Colonic mucosa (tissue), 4 donors: ENCODE measurements at regions not wholly inside any gene's neighbourhood (a gene's known extent, or its start where the extent isn't known, plus 50 kb on each side); places are given as distances from the start of the nearest gene placed in this dataset.

Experiments
- DNase-seq: peaks from one replicate; pipeline ENCODE4 v3.0.0-alpha.2; 2020
- H3K27ac ChIP-seq: fragments of 200-600 bp; one replicate; pipeline ENCODE4 v1.8.0; 2021
- H3K27me3 ChIP-seq: fragments of 200-600 bp; one replicate; pipeline ENCODE4 v1.8.0; 2021
- H3K36me3 ChIP-seq: fragments of 200-600 bp; one replicate; pipeline ENCODE4 v1.8.0; 2021
- H3K4me1 ChIP-seq: fragments of 200-600 bp; one replicate; pipeline ENCODE4 v1.8.0; 2021; ENCODE audit warnings: mild to moderate bottlenecking
- H3K4me3 ChIP-seq: fragments of 200-600 bp; one replicate; pipeline ENCODE4 v1.8.0; 2021
- H3K9ac ChIP-seq, 2 donors: one replicate each; pipeline ENCODE4 v1.7.0; 2013; ENCODE audit warnings: control low read depth in 2 of 2, low read depth in 2 of 2, low read length in 2 of 2
- H3K9me3 ChIP-seq: fragments of 200-600 bp; one replicate; pipeline ENCODE4 v1.8.0; 2021
- intact Hi-C: fragments of 100-400 bp; cut with DNase I; formaldehyde crosslinking; loops from one replicate; pipeline ENCODE4 v1.14.1; 2022
- TF ChIP-seq, protein P1 (sequence below): fragments of 200-600 bp; IDR thresholded peaks from one replicate; pipeline ENCODE4 v1.8.0; 2022; ENCODE audit warnings: antibody characterized with exemption, mild to moderate bottlenecking
- donor health status: healthy.
- donor health status: DM: no; HTN: no; CAD: no.
- donor health status: DM: no; HTN: no; CAD: no.

DNA sequence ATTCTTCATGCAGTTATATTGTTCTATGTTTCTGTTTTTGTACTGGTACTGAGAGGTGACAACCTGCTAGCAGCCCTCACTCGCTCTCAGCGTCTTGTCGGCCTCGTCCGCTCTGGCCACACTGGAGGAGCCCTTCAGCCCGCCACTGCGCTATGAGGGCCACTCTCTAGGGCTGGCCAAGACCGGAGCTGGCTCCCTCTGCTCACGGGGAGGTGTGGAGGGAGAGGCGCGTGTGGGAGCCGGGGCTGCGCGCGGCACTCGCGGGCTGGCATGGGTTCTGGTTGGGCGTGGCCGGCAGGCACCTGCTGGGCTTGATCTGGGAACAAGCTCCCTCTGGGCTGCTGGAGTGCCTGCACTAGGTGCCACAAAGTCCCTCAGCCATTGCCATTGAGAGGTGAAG is 1323.8 kb upstream of the EYS start:
- intact Hi-C loops = no loop called here
- no peaks in the 10 kb centered on the region for H3K4me1 ChIP-seq
- DNase-seq = no peak

DNA sequence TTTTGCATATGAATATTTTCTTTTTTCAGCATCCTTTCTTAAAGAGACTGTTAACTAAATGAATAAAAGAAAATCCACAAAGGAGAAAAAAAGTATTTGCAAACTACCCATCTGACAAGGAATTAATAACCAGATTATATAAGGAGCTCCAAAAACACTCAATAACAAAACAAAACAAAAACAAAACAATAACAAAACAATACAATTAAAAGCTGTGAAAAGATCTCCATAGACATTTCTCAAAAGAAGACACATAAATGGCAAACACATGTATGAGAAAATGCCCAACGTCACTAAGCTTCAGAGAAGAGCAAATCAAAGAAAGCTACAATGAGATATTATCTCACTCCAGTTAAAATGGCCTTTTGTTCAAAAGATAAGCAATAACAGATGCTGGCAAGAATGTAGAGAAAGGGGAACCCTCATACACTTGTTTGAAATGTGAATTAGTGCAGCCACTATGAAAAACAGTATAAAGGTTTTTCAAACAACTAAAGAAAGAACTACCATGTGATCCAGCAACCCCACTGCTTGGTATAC is 1310.0 kb upstream of the EYS start:
- intact Hi-C loops = no loop called here
- H3K4me1 ChIP-seq = no peaks in the 10 kb centered on the region
- H3K4me3 ChIP-seq = no peak overlapping the region
- no peaks in the 10 kb centered on the region for H3K36me3 ChIP-seq
- H3K27ac ChIP-seq = no peak overlapping the region
- no peaks in the 10 kb centered on the region for H3K9me3 ChIP-seq
- TF ChIP-seq, protein P1, sequence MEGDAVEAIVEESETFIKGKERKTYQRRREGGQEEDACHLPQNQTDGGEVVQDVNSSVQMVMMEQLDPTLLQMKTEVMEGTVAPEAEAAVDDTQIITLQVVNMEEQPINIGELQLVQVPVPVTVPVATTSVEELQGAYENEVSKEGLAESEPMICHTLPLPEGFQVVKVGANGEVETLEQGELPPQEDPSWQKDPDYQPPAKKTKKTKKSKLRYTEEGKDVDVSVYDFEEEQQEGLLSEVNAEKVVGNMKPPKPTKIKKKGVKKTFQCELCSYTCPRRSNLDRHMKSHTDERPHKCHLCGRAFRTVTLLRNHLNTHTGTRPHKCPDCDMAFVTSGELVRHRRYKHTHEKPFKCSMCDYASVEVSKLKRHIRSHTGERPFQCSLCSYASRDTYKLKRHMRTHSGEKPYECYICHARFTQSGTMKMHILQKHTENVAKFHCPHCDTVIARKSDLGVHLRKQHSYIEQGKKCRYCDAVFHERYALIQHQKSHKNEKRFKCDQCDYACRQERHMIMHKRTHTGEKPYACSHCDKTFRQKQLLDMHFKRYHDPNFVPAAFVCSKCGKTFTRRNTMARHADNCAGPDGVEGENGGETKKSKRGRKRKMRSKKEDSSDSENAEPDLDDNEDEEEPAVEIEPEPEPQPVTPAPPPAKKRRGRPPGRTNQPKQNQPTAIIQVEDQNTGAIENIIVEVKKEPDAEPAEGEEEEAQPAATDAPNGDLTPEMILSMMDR = no peak
- H3K9ac ChIP-seq = no peak overlapping the region
- no peak for DNase-seq
- no peaks in the 10 kb centered on the region for H3K27me3 ChIP-seq

More for the DNA sequence above, 1323.8 kb upstream of the EYS start:
- H3K27me3 ChIP-seq = no peaks in the 10 kb centered on the region
- no peak overlapping the region for H3K4me3 ChIP-seq
- H3K9me3 ChIP-seq = no peaks in the 10 kb centered on the region
- no peak overlapping the region for H3K27ac ChIP-seq
- no peaks in the 10 kb centered on the region for H3K36me3 ChIP-seq
- H3K9ac ChIP-seq = no peak overlapping the region
- TF ChIP-seq, protein P1 = no peak

DNA sequence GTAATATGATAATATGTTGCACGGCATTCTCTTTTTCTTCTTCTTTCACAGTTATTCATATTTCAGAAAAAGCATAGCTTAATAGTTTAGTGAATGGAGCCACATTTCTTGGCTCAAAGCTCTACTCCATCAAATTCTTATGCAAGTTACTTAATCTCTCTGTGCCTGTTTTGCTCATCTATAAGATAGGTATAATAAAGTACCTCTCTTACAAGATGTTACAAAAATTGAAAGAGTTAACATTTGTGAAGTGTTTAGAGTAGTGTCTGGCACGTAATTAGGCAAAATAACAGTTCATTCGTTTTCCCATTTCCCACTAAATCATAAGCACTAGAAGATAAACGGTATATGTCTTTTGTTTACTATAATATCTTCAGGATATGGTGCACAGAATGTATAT is 1304.4 kb upstream of the EYS start:
- DNase-seq = no peak
- Histone ChIP-seq H3K27me3 (no peaks in the 10 kb centered on the region), H3K9me3 (no peaks in the 10 kb centered on the region), H3K27ac (no peak overlapping the region), H3K4me3 (no peak overlapping the region), H3K4me1 (no peaks in the 10 kb centered on the region), H3K9ac (no peak overlapping the region), H3K36me3 (no peaks in the 10 kb centered on the region)
- TF ChIP-seq, protein P1 = no peak
- intact Hi-C loops = no loop called here

DNA sequence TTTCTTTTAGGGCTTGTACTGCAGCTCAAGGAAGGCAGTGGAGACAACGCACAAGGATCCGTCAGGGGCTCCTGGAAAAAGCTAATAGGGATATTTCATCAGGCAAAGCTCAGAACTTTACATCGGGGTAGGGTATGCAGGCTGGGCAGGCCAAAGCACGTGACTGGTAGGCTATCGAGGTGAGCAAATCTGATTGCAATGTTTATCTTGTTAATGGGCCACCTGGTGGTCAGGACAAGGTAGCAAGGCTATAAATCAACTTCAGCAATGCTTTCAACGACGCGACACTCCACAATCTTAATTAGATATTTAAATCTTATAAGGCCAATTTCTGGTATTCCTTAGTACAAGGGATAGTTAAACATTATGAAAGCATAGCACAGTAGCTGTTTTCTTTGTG is 1302.8 kb upstream of the EYS start:
- TF ChIP-seq, protein P1 = no peak
- Histone ChIP-seq H3K27me3 (no peaks in the 10 kb centered on the region), H3K4me1 (no peaks in the 10 kb centered on the region), H3K9me3 (no peaks in the 10 kb centered on the region), H3K36me3 (no peaks in the 10 kb centered on the region), H3K9ac (no peak overlapping the region), H3K4me3 (no peak overlapping the region), H3K27ac (no peak overlapping the region)
- intact Hi-C loops = no loop called here
- no peak for DNase-seq

DNA sequence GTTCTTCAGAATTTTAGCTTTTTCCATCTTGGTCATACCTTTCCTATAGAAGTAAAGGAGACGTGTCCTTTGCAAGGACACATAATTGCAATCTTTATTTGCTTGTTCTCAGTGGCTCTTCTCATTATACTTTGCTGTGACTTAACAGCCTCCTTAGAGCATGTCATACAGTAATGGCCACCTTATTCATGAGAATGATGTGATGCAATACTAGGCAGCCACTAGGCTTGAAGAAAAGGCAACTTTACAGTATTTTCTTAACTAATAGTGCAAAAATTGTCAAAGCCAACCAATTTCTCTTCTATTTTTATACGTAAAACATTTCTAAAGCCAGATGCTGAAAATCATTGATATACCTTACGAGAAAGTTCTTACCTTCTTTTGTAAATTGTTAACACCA is 1296.8 kb upstream of the EYS start:
- H3K36me3 ChIP-seq = no peaks in the 10 kb centered on the region
- H3K9me3 ChIP-seq = no peaks in the 10 kb centered on the region
- H3K9ac ChIP-seq = no peak overlapping the region
- no peak overlapping the region for H3K27ac ChIP-seq
- TF ChIP-seq, protein P1 = no peak
- DNase-seq = no peak
- no peaks in the 10 kb centered on the region for H3K27me3 ChIP-seq
- no peaks in the 10 kb centered on the region for H3K4me1 ChIP-seq
- no peak overlapping the region for H3K4me3 ChIP-seq
- intact Hi-C loops = no loop called here
